ENCODE measurements at regions not wholly inside any gene's neighbourhood (a gene's known extent, or its start where the extent isn't known, plus 50 kb on each side); places are given as distances from the start of the nearest gene placed in this dataset.

DNA sequence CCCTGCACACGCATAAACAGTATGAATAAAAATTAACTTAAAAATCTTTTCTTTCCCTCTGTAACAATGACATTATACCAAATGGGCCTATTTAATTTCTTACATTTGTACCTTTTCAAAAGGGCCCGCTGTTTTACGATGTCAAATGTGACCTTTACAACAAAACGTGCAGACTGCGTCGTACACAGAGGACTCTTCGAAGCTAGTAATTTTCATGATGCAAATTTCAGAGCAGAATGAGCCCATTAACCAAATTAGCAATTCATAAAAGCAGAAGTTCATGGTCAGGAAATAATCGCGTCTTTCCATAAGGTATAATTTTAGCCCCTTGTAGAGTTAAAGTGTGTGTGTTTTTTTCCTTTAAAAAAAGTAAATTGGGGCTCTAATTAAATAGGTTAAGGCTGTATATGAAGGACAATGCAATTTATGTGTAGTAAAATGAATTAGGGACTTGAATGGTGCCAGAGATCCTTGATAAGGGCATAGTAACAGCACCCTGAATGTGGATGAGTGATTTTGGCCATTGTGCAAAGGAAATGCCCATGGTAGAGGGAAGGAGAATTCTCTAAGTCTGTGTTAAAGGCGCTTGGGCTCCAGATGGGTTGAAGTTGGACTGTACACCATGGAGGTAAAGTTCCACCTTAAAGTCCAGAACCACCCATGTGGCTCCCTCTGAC is 546.4 kb upstream of the EEF2KMT start:
- dilution Hi-C loops (cut with HindIII; ENCODE audit: low sequenced_read_pairs, unreplicated experiment): no loop called here
- H3K4me1 ChIP-seq (ENCODE audit: control insufficient read depth, insufficient read depth, low read length): no peaks in the 10 kb centered on the region
- POLR2A ChIA-PET (ENCODE audit: unreplicated experiment): no interaction called here
- H3K14ac ChIP-seq (replicated peaks; ENCODE audit: low read depth, low read length): no peak overlapping the region
- WGBS, 2 experiments (ENCODE audit: extremely low coverage in 2 of 2, insufficient read length in 1 of 2): 80% methylated on average over 1 of the region's 10 CpGs; no CpG with 5 or more reads in 1 of the 2 experiments
- H4K5ac ChIP-seq (ENCODE audit: low read depth, low read length): no peak overlapping the region
- H3K4ac ChIP-seq (ENCODE audit: low read depth, low read length): no peak overlapping the region
- no peak overlapping the region for H2BK15ac ChIP-seq (ENCODE audit: low read depth, low read length)
- in situ Hi-C loops (cut with MboI; ENCODE audit: low sequenced_read_pairs): no loop called here
- no TSS peak for BruUV-seq (replicated peaks)
- no peak overlapping the region for H4K91ac ChIP-seq (ENCODE audit: insufficient read depth, low read depth, low read length)
- H3K18ac ChIP-seq (ENCODE audit: low read depth, low read length): no peak overlapping the region
- H2BK5ac ChIP-seq (ENCODE audit: low read depth, low read length, poor library complexity, severe bottlenecking): no peak overlapping the region
- no peak overlapping the region for H3K4me3 ChIP-seq (ENCODE audit: insufficient read depth, low read depth, low read length)
- no peaks in the 10 kb centered on the region for H3K79me1 ChIP-seq (ENCODE audit: low read depth in 1 of 2, low read length in 2 of 2)
- no peak overlapping the region for H3K4me2 ChIP-seq (ENCODE audit: low read depth, low read length)
- no peak overlapping the region for H4K8ac ChIP-seq (ENCODE audit: low read depth in 2 of 2, low read length in 2 of 2)
- H2AK5ac ChIP-seq (ENCODE audit: low read depth, low read length): no peak overlapping the region
- DNase-seq: no peak
- no peak overlapping the region for H2AFZ ChIP-seq (replicated peaks; ENCODE audit: low read length, poor library complexity)
- TF ChIP-seq MAZ (IDR thresholded peaks at IDR 0.05; ENCODE audit: borderline replicate concordance, low read depth, low read length) (no peak), SMC3 (IDR thresholded peaks at IDR 0.05; ENCODE audit: low read depth, low read length) (no peak), RFX5 (IDR thresholded peaks at IDR 0.05; ENCODE audit: low read depth, low read length) (no peak), BHLHE40 (IDR thresholded peaks at IDR 0.05; ENCODE audit: low read depth, low read length) (no peak), USF2 (IDR thresholded peaks at IDR 0.05; ENCODE audit: low read depth, low read length) (no peak), POLR2A (IDR thresholded peaks at IDR 0.05; ENCODE audit: low read depth, low read length) (no peak), FOS (IDR thresholded peaks at IDR 0.05; ENCODE audit: low read depth, low read length) (no peak), CTCF (conservative IDR thresholded peaks at IDR 0.05; ENCODE audit: low read depth, low read length) (no peak), MAFK (IDR thresholded peaks at IDR 0.05; ENCODE audit: low read depth, low read length) (no peak), CHD1 (IDR thresholded peaks at IDR 0.05; ENCODE audit: low read depth, low read length) (no peak), RCOR1 (IDR thresholded peaks at IDR 0.05; ENCODE audit: insufficient replicate concordance, low read length) (no peak), RAD21 (IDR thresholded peaks at IDR 0.05; ENCODE audit: low read length) (no peak), MXI1 (IDR thresholded peaks at IDR 0.05; ENCODE audit: borderline replicate concordance, low read depth, low read length) (no peak), CEBPB (IDR thresholded peaks at IDR 0.05; ENCODE audit: low read depth, low read length) (no peak), NFE2L2 (IDR thresholded peaks at IDR 0.05; ENCODE audit: low read depth, low read length) (no peak)
- TF ChIP-seq, protein P1, sequence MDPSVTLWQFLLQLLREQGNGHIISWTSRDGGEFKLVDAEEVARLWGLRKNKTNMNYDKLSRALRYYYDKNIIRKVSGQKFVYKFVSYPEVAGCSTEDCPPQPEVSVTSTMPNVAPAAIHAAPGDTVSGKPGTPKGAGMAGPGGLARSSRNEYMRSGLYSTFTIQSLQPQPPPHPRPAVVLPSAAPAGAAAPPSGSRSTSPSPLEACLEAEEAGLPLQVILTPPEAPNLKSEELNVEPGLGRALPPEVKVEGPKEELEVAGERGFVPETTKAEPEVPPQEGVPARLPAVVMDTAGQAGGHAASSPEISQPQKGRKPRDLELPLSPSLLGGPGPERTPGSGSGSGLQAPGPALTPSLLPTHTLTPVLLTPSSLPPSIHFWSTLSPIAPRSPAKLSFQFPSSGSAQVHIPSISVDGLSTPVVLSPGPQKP (IDR thresholded peaks at IDR 0.05; ENCODE audit: borderline replicate concordance, low read depth, low read length): no peak
- no peaks in the 10 kb centered on the region for H3K27me3 ChIP-seq (ENCODE audit: control insufficient read depth, insufficient read depth, low read length)
- no peak overlapping the region for H2BK20ac ChIP-seq (ENCODE audit: low read depth, low read length)
- no peaks in the 10 kb centered on the region for H4K20me1 ChIP-seq (ENCODE audit: insufficient read depth, low read length)
- no peak overlapping the region for H2BK120ac ChIP-seq (ENCODE audit: low read depth, low read length)
- ATAC-seq (ENCODE audit: low read depth): no peak
- CTCF ChIA-PET: no interaction called here
- H3K9ac ChIP-seq (ENCODE audit: low read depth, low read length): no peak overlapping the region
- H3K23ac ChIP-seq (ENCODE audit: low read depth, low read length): no peak overlapping the region
- no peak overlapping the region for H3K27ac ChIP-seq (ENCODE audit: insufficient read depth, low read length)
- H2AK9ac ChIP-seq (replicated peaks; ENCODE audit: low read depth, low read length, poor library complexity): no peak overlapping the region
- intact Hi-C loops (cut with micrococcal nuclease): no loop called here
- no peaks in the 10 kb centered on the region for H3K9me1 ChIP-seq (ENCODE audit: insufficient read depth, low read length)
- peaks cover 34% of the 10 kb centered on the region for H3K9me3 ChIP-seq (ENCODE audit: control insufficient read depth, insufficient read depth, low read length)
- no peaks in the 10 kb centered on the region for H3K36me3 ChIP-seq (ENCODE audit: control insufficient read depth, insufficient read depth, low read length)
- H3K56ac ChIP-seq (ENCODE audit: extremely low read depth, insufficient read depth, low read length): no peak overlapping the region
